HepG2 (cell line): ENCODE measurements at regions not wholly inside any gene's neighbourhood (a gene's known extent, or its start where the extent isn't known, plus 50 kb on each side); places are given as distances from the start of the nearest gene placed in this dataset.
A peak's percentile ranks its signal among the peaks of the same experiment; 100 is the strongest.

Experiments
- ATAC-seq: fragments of 200-7000 bp; cut with Tn5 transposase; 3 replicates; pipeline ENCODE4 v1.9.1; 2020; ENCODE audit warnings: mild to moderate bottlenecking, moderate library complexity
- BruUV-seq: library from RNA; stranded (reverse); fragments of 400-500 nt; replicated peaks from 2 replicates; lab custom pipeline; 2021; lab: Mats Ljungman, UMichigan
- CTCF ChIA-PET: fragments of 300-600 bp; formaldehyde crosslinking; extraction: SDS; loops from one replicate; lab custom pipeline; 2021; ENCODE audit warnings: low total read pairs, inconsistent platforms, low intra/inter-chr PET ratio; lab: Yijun Ruan, JAX
- POLR2A ChIA-PET: fragments of 350-600 bp; sonication (Branson Sonifier 250); formaldehyde crosslinking; loops from one replicate; lab custom pipeline; 2020; ENCODE audit warnings: antibody characterized with exemption, inconsistent platforms; lab: Yijun Ruan, JAX
- DNase-seq: peaks from one replicate; pipeline ENCODE4 v3.0.0-alpha.2; 2015; ENCODE audit warnings: low spot score
- FAIRE-seq: peaks from 3 replicates; lab custom pipeline; 2011; peaks lifted over from hg19 to GRCh38; lab: Jason Lieb, UNC
- H2AFZ ChIP-seq: one replicate; pipeline ENCODE4 v1.6.1; 2011; ENCODE audit warnings: low read length, inconsistent platforms
- H3K27ac ChIP-seq: fragments of 300-600 bp; 3 replicates; pipeline ENCODE4 v1.8.0; 2011; ENCODE audit warnings: mixed run types, mild to moderate bottlenecking, mixed read lengths, low read length, inconsistent platforms; ENCODE audit not compliant: insufficient read depth; ENCODE audit errors: extremely low read length
- H3K27me3 ChIP-seq, 2 experiments: fragments of 200-600 bp in 1 of 2; 2 replicates in 1 of 2; 3 replicates in 1 of 2; pipeline versions ENCODE4 v1.6.0 to v1.8.0; 2011; ENCODE audit warnings: low read length in 2 of 2, mild to moderate bottlenecking in 2 of 2, moderate library complexity in 2 of 2, inconsistent platforms in 1 of 2; ENCODE audit not compliant: insufficient read depth in 2 of 2, control insufficient read depth in 1 of 2
- H3K36me3 ChIP-seq, 2 experiments: fragments of 200-600 bp in 1 of 2; replicated peaks in 1 of 2; 2 replicates in 1 of 2; 3 replicates in 1 of 2; pipeline versions ENCODE4 v1.5.1 to v1.8.0; 2011; ENCODE audit warnings: low read length in 2 of 2, inconsistent platforms in 1 of 2; ENCODE audit not compliant: insufficient read depth in 2 of 2, control insufficient read depth in 1 of 2
- H3K4me1 ChIP-seq: 2 replicates; pipeline ENCODE4 v1.5.1; 2012; ENCODE audit warnings: low read length, inconsistent platforms; ENCODE audit not compliant: insufficient read depth
- H3K4me2 ChIP-seq: 2 replicates; pipeline ENCODE4 v1.6.0; 2011; ENCODE audit warnings: low read depth, low read length, inconsistent platforms
- H3K4me3 ChIP-seq, 3 experiments: fragments of 200-600 bp in 1 of 3; sonication (generic), shearing (Covaris generic) in 1 of 3; replicated peaks in 1 of 3; 2 replicates each; pipeline ENCODE4 v1.5.1; 2011 to 2016; ENCODE audit warnings: low read length in 3 of 3, inconsistent platforms in 2 of 3, low read depth in 2 of 3, mild to moderate bottlenecking in 2 of 3, control low read depth in 1 of 3, mixed read lengths in 1 of 3; ENCODE audit not compliant: insufficient read depth in 1 of 3
- H3K79me2 ChIP-seq: one replicate; pipeline ENCODE4 v1.6.1; 2011; ENCODE audit warnings: low read length, inconsistent platforms; ENCODE audit not compliant: insufficient read depth
- H3K9ac ChIP-seq: 2 replicates; pipeline ENCODE4 v1.6.0; 2011; ENCODE audit warnings: mild to moderate bottlenecking, low read depth, low read length, inconsistent platforms; ENCODE audit not compliant: insufficient read depth
- H3K9me3 ChIP-seq: 2 replicates; pipeline ENCODE4 v1.5.1; 2012; ENCODE audit warnings: mild to moderate bottlenecking, low read length
- H4K20me1 ChIP-seq: 2 replicates; pipeline ENCODE4 v1.6.0; 2011; ENCODE audit warnings: inconsistent platforms, mild to moderate bottlenecking, low read length, moderate library complexity; ENCODE audit not compliant: insufficient read depth
- GABPB1 ChIP-seq: IDR thresholded peaks from 2 replicates; pipeline ENCODE4 v1.6.1; 2016; ENCODE audit warnings: mild to moderate bottlenecking, missing genetic modification reagents, moderate library complexity, missing compliant biosample characterization
- GLI4 ChIP-seq: sonication (generic); formaldehyde crosslinking; IDR thresholded peaks from 2 replicates; pipeline ENCODE4 v1.5.1; 2020; ENCODE audit warnings: missing genetic modification reagents, mild to moderate bottlenecking, moderate library complexity, borderline replicate concordance
- GPN1 ChIP-seq: sonication (generic); formaldehyde crosslinking; IDR thresholded peaks from 2 replicates; pipeline ENCODE4 v1.5.1; 2020; ENCODE audit warnings: missing genetic modification reagents, borderline replicate concordance
- KAT8 ChIP-seq: IDR thresholded peaks from 2 replicates; pipeline ENCODE4 v1.6.1; 2016; ENCODE audit warnings: missing genetic modification reagents, missing compliant biosample characterization
- SALL2 ChIP-seq: sonication (generic); formaldehyde crosslinking; IDR thresholded peaks from 2 replicates; pipeline ENCODE4 v1.8.1; 2023; ENCODE audit warnings: mild to moderate bottlenecking, missing genetic modification reagents, inconsistent platforms
- ZNF232 ChIP-seq: sonication (generic); formaldehyde crosslinking; IDR thresholded peaks from 2 replicates; pipeline ENCODE4 v1.4.0; 2020; ENCODE audit warnings: missing genetic modification reagents, borderline replicate concordance
- ZNF674 ChIP-seq: sonication (generic); formaldehyde crosslinking; IDR thresholded peaks from 2 replicates; pipeline ENCODE4 v1.5.0; 2020; ENCODE audit warnings: low read depth, mild to moderate bottlenecking, missing genetic modification reagents
- WGBS: methylation state at CpG from one replicate; pipeline ENCODE4 v1.1.6; 2017; ENCODE audit warnings: low lambda C conversion rate; 5-methylcytosine and 5-hydroxymethylcytosine counted together
- in situ Hi-C: cut with HindIII; loops from 2 replicates; pipeline ENCODE4 v1.10.0; 2017; ENCODE audit warnings: low pct_unique_long_range_greater_than_20kb; ENCODE audit not compliant: extremely low pct_ligation_motif_present
- intact Hi-C: fragments of 100-400 bp; cut with micrococcal nuclease; formaldehyde crosslinking; loops from one replicate; pipeline ENCODE4 v1.10.0; 2022; ENCODE audit not compliant: unreplicated experiment
- TF ChIP-seq, protein P1 (sequence below): sonication (generic); formaldehyde crosslinking; IDR thresholded peaks from 2 replicates; pipeline ENCODE4 v1.4.0; 2020; ENCODE audit warnings: missing genetic modification reagents
- TF ChIP-seq, protein P2 (sequence below): sonication (generic); formaldehyde crosslinking; IDR thresholded peaks from 2 replicates; pipeline ENCODE4 v1.8.0; 2022; ENCODE audit warnings: missing genetic modification reagents, low read depth, mild to moderate bottlenecking, borderline replicate concordance
- TF ChIP-seq, protein P3 (sequence below): sonication (generic); formaldehyde crosslinking; IDR thresholded peaks from 2 replicates; pipeline ENCODE4 v1.4.0; 2020; ENCODE audit warnings: missing genetic modification reagents, mild to moderate bottlenecking, borderline replicate concordance
- TF ChIP-seq, protein P4 (sequence below): sonication (generic); formaldehyde crosslinking; IDR thresholded peaks from 2 replicates; pipeline ENCODE4 v1.5.0; 2020; ENCODE audit warnings: mild to moderate bottlenecking, low read depth, missing genetic modification reagents, borderline replicate concordance

DNA sequence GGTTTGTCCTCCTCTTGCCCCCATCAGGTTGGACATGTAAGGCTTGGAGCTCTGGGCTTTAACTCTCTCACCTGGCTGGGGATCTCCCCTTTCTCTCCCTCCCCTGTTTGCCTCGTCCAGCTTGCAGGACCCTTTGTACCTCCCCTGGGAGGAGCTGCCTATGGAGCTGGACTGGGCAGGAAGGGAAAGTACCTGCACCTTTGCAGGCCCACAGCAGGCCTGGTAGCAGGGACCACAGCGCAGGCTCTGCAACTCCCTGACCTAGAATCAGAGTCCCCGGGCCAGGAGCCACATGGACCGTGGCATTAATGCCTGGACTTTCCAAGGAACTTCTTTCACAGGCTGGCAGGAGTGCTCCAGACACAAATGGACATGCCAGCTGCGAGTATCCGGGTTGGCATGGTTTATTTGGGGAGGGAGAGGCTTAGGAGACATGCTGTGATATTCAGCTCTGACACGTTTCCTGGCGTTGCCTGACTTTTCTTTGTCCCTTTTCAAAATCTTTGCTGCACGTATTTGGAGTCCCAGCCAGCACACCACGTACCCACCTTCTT, 268.5 kb upstream of the EXOC2 start:
- no peak overlapping the region for H3K27ac ChIP-seq
- ATAC-seq (peak; percentile 79), DNase-seq (no peak), FAIRE-seq (no peak)
- H3K4me2 ChIP-seq: peak overlapping the region; percentile 28
- H4K20me1 ChIP-seq: no peaks in the 10 kb centered on the region
- in situ Hi-C loops: no loop called here
- no peaks in the 10 kb centered on the region for H3K36me3 ChIP-seq
- H2AFZ ChIP-seq: peak overlapping the region; percentile 60
- H3K27me3 ChIP-seq: peaks cover 2 to 24% of the 10 kb centered on the region in 2 experiments; a peak in 2 of 5 replicates
- no peak overlapping the region; a peak in 1 of 6 replicates for H3K4me3 ChIP-seq
- ChIA-PET POLR2A (interaction anchor here (0.8 kb wide), 1 partner anchor 350 kb away, joined by 3 read pairs; no protein-coding TSS in a partner anchor), CTCF (no interaction called here)
- intact Hi-C loops: no loop called here
- H3K9ac ChIP-seq: no peak overlapping the region
- BruUV-seq: no TSS peak
- peaks cover 14% of the 10 kb centered on the region; the same call in 1 of the 2 replicates for H3K4me1 ChIP-seq
- H3K9me3 ChIP-seq: no peaks in the 10 kb centered on the region
- 35% methylated on average over 7 of the region's 10 CpGs for WGBS
- no peaks in the 10 kb centered on the region for H3K79me2 ChIP-seq
- TF ChIP-seq GPN1 (CRISPR knock-in tag) (no peak), ZNF674 (no peak), GABPB1 (CRISPR knock-in tag) (no peak), ZNF232 (no peak), SALL2 (CRISPR knock-in tag) (no peak), KAT8 (CRISPR knock-in tag) (no peak), GLI4 (CRISPR knock-in tag) (no peak)
- TF ChIP-seq, protein P1, sequence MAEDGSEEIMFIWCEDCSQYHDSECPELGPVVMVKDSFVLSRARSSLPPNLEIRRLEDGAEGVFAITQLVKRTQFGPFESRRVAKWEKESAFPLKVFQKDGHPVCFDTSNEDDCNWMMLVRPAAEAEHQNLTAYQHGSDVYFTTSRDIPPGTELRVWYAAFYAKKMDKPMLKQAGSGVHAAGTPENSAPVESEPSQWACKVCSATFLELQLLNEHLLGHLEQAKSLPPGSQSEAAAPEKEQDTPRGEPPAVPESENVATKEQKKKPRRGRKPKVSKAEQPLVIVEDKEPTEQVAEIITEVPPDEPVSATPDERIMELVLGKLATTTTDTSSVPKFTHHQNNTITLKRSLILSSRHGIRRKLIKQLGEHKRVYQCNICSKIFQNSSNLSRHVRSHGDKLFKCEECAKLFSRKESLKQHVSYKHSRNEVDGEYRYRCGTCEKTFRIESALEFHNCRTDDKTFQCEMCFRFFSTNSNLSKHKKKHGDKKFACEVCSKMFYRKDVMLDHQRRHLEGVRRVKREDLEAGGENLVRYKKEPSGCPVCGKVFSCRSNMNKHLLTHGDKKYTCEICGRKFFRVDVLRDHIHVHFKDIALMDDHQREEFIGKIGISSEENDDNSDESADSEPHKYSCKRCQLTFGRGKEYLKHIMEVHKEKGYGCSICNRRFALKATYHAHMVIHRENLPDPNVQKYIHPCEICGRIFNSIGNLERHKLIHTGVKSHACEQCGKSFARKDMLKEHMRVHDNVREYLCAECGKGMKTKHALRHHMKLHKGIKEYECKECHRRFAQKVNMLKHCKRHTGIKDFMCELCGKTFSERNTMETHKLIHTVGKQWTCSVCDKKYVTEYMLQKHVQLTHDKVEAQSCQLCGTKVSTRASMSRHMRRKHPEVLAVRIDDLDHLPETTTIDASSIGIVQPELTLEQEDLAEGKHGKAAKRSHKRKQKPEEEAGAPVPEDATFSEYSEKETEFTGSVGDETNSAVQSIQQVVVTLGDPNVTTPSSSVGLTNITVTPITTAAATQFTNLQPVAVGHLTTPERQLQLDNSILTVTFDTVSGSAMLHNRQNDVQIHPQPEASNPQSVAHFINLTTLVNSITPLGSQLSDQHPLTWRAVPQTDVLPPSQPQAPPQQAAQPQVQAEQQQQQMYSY (CRISPR knock-in tag): no peak
- TF ChIP-seq, protein P2, sequence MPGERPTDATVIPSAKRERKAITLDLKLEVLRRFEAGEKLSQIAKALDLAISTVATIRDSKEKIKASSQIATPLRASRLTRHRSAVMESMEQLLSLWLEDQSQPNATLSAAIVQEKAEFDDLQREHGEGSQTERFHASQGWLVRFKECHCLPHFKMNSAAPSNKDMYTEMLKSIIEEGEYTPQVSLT: no peak
- TF ChIP-seq, protein P3, sequence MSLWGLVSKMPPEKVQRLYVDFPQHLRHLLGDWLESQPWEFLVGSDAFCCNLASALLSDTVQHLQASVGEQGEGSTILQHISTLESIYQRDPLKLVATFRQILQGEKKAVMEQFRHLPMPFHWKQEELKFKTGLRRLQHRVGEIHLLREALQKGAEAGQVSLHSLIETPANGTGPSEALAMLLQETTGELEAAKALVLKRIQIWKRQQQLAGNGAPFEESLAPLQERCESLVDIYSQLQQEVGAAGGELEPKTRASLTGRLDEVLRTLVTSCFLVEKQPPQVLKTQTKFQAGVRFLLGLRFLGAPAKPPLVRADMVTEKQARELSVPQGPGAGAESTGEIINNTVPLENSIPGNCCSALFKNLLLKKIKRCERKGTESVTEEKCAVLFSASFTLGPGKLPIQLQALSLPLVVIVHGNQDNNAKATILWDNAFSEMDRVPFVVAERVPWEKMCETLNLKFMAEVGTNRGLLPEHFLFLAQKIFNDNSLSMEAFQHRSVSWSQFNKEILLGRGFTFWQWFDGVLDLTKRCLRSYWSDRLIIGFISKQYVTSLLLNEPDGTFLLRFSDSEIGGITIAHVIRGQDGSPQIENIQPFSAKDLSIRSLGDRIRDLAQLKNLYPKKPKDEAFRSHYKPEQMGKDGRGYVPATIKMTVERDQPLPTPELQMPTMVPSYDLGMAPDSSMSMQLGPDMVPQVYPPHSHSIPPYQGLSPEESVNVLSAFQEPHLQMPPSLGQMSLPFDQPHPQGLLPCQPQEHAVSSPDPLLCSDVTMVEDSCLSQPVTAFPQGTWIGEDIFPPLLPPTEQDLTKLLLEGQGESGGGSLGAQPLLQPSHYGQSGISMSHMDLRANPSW (CRISPR knock-in tag): no peak
- TF ChIP-seq, protein P4, sequence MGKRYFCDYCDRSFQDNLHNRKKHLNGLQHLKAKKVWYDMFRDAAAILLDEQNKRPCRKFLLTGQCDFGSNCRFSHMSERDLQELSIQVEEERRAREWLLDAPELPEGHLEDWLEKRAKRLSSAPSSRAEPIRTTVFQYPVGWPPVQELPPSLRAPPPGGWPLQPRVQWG (CRISPR knock-in tag): no peak
